HUDEP-2 (cell line): ENCODE measurements at regions not wholly inside any gene's neighbourhood (a gene's known extent, or its start where the extent isn't known, plus 50 kb on each side); places are given as distances from the start of the nearest gene placed in this dataset.

Experiments used
- DNase-seq, 76 experiments: peaks; one replicate each; lab custom pipeline; 2025; ENCODE audit not compliant: unreplicated experiment in 76 of 76; lab: John Stamatoyannopoulos, UW

DNA sequence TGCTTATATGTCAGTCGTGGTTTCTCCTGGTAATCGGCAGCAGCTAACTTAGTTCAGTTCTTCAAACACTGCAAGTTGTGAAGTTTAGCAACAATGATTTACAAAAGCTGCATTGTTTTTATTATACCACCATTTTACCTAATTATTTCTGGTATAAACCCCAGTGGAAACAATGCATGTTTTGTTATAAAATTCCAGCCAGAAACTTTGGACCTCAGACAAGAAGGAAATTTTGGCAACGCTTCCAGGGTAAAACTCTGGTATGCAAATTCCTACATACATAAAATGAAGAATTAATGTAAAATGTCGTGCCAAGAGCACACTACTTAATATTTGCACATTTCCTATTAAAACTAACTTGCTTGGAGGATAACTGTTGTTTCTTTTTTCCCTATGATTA is 277.4 kb upstream of the LYZL1 start:
- no peak for DNase-seq

DNA sequence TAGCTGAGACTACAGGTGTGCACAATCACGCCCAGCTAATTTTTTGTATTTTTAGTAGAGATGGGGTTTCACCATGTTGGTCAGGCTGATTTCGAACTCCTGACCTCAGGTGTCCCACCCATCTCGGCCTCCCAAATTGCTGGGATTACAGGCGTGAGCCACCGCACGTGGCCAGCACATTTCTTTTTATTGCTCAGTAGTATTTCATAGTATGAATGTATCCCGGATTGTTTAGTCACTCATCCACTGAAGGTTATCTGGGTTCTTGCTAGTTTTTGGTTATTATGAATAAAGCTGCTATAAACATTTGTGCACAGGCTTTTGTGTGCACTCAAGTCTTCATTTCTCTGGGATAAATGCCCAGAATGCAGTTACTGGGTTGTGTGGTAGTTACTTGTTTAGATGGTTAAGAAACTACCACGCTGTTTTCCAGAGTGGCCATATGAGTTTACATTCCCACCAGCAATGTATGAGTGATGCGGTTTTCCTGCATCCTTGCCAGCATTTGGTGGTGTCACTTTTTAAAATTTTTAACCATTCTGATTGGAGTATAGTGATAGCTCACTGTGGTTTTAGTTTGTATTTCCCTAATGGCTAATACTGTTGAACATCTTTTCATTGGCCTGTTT is 275.8 kb upstream of the LYZL1 start:
- no peak for DNase-seq

DNA sequence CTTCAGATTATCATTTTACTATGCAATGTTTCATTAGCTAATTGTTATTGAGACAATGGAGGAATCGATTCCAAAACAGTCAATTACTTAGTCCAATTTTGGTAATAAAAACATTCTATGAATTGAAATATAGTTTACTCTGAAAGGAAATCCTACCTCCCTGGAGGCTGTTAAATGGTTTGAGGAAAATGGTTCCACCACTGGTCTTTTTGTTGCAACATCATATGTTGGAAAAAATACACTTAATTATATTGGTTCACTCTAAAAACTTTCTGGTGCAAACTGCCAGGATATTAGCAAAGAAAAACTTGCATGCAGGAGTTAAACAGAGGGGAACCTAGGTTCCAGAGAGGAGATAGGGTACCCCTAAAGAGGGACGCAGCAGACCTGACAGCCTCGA is 267.3 kb upstream of the LYZL1 start:
- DNase-seq = no peak

DNA sequence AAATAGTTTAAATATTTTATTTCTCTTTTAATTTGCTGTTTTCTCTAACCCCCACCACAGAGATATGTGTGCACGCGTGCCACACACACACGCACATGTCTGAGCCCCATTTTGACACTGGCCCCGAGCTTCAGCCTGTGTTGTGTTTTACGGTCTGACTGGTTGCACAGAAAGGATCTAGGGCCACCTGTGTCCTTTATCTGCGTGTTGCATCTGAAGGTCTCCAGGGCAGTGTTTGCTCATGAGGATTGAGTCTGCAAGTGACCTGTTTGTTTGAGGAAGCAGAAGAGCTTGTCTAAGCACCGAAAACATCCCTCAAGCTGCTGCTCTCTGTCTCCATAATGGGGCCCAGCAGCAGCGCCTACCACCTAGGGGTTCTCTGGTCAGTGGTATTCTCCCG is 266.4 kb upstream of the LYZL1 start:
- DNase-seq = no peak

DNA sequence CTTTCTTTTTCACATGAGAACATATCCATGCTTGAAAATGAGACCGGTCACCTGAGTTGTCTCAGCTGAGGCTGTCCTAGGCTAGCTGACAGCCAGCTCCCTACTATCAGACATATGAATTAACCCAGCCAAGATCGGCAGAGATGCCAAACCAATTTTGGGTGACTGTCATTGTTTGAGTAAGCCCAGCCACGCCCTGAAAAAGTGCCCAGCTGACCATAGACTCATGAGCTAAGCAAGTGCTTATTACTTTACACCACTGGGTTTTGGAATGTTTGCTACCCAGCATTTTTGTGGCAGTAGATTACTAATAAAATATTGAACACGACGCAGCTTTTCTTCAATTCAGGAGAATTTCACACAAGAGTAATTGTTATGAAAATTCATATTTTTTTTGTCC is 265.2 kb upstream of the LYZL1 start:
- DNase-seq = no peak

DNA sequence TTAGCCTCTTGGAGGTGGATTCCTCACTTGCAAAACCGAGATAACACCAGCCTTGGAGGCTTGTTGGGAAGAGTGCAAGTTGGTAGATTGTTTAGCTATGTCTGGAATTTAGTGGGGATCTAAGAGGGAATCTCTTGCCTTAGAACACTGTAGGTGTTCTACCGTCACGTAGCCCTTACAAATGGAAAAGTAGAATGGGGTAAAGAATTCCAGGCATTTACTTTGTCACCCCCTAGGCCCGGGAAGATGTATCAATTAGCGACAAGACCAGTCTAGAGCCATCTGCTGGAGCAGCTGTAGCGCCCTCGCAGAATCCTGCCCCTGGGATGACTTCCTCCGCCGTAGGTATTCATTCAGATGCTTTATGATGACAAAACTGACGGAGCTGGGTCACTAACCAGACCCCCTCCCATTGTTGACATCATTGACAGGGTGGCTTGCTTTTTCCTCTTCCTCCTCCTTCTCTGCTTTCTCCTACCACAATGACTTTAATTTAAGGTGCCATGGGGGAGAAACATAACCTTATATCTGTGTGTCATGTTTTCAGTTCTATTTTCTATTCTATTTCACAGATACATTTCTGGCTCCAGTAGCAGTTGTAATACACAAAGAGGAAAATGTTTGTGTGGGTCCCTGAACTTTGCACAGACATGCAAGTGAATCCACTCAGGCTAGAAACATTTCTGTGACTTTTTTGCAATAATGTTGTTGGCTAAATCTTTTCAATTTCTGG is 262.6 kb upstream of the LYZL1 start:
- DNase-seq = no peak

DNA sequence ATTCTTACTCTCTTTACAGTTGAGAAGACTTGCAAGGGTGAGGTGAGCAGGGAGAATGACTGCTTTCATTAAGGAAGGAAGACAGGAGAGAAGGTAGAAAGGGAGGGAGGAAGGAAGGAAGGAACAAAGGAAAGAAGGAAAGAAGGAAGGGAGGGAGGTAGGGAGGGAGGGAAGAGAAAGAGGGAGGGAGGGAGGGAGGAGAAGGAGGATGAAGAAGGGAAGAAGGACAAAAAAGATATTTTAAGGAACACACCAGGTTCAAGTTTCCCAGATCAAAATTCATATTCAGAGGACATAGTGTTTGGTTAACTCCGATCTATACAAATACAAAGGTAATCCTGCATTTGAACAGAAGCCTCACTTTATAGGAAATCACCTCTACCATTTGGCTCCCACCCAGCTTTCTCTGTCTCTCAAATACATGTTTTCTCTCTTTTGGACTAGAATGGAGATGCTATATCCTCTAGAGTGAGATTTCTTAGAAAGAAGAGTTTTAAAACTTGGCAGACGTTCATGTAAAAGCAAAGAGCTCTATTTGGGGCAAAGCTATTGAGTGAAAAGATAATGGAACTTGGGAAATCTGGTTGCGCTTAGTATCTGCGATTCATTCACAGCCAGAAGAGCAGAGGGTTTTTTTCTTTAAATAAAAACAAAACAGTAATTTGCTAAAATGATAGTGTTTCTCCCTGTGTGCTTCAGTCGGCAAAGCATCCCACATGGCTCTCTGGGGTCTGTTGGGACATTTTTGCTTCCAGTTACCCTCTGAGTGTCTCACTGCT is 261.9 kb upstream of the LYZL1 start:
- no peak for DNase-seq

DNA sequence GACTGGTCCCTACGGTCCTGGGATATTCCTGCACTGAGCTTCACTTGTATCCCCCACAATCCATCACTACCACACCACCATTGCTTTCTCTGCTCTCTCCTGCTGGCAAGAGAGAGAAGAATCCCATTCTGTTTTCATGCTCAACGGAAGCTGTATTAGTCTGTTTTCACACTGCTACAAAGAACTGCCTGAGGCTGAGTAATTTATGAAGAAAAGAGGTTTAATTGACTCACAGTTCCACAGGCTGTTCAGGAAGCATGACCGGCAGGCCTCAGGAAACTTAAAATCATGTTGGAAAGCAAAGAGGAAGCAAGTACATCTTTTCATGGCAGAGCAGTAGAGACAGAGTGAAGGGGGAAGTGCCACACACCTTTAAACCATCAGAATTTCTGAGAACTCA is 260.4 kb upstream of the LYZL1 start:
- no peak for DNase-seq

DNA sequence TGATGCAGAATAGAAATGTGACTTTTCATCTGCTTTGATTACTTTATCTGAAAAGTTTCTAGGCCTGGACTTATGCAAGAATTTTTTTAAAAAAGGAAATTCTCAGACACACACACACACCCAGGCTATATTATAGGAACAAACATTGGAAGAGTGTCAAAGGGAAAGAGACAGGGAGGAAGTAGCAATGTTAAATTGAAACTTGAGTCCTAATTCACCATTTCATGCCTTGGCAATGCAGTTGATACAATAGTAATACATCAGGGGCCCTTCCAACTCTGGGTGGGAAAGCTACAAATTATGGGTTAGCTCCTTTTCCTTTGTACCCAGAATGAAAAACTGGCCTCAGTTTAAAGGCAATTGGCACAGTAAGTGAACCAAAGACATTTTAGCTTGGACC is 258.0 kb upstream of the LYZL1 start:
- DNase-seq = no peak

DNA sequence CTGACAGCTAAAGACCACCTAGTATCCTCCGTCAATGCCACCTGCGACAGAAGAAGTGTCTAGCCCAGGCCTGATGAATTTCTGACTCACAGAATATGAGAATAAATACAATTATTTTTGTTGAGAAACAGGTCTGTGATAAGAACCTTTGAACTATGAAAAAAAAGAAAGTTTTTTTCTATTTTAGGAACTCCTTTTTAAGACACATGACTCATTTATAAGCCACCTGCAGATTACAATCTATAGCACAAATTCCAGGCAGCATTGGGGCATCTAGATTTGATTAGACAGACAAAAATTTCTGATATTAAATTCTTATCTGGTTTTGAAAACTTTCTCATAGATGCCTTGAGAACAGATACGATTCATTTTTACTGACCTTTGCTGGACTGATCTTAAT is 256.7 kb upstream of the LYZL1 start:
- no peak for DNase-seq

DNA sequence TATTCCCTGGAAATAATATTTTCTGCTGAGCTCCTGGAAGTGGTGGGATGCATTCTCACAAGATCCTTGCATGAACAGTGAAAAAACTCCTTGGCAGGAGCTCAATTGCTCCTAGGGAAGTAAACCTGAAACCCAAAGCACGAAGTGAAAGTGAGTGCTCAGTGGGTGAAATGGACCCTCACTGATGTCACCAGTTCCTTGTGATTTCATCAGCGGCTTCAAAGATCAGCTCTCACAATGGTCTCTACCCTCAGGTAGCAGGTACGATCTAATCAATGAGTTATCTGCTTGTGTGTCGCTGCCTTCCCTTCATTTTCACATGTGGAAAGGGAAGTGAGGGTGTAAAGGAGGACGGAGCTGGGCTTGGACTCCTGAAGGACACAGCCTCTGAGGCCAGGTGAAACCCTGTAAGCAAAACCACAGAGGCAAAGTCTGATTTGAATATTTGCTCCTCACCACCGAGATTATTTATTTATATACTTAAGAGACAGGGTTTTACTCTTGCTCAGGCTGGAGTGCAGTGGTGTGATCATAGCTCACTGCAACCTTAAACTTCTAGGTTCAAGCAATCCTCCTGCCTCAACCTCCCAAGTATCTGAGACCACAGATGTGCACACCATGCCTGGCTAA is 255.4 kb upstream of the LYZL1 start:
- no peak for DNase-seq

DNA sequence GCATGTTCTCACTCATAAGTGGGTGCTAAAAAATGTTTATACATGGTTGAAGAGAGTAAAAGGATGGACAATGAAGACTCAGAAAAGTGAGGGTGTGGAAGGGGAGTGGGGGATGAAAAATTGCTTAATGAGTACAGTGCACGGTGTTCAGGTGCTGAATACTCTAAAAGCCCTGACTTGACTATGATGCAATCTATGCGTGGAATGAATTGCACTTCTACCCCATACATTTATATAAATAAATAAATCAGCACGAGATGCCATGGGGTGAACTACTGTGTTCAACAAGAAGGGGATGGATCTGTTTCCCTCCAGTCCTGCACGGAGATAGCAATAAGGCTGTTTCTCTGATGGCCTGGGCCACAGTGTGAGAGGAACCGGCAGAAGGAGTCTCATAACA is 254.3 kb upstream of the LYZL1 start:
- no peak for DNase-seq

DNA sequence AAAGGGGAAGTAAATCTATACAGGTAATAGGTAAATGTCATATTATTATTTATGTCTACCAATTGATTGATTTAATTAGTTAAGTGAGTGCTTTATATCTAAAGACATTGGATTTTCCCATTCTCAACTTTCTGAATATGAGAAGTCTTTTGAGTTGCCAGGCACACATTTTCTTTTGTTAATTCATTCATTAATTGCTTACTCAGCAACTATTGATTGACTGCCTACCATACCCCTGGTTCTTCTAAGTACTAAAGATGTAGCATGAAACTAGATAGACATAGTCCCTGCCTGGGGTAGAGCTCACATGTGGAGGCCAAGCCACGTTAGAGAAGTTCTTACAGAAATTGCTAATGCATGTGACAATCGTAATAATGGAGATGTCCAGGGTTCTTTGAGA is 253.1 kb upstream of the LYZL1 start:
- DNase-seq = no peak

DNA sequence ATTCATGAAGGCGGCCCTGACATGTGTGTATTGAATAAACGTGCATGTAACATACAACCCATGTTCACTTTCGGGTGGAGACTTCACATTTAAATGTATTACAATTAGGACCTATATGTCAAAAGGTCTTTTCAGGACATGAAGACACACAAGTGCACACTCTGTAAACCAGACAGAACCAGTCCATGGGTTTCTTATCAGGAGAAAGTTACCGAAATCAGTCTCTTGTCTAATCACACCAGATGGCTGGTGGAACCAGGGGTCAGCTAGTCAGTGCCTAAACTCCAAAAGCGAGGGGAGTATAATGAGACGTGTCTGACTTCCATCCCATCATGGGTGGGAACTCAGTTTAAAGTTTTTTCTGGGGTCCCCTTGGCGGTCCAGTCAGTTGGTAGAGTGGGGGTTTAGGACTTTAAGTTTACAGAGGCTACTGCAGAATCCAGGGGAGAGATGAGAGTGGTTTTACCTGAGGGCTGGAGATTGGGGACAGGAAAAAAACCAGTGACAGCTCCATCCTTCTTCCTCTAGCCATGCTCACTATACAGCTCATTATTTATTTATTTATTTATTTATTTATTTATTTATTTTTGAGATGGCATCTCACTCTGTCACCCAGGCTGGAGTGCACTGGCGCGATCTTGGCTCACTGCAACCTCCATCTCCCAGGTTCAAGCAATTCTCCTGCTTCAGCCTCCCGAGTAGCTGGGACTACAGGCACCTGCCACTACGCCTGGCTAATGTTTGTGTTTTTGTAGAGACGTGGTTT is 251.3 kb upstream of the LYZL1 start:
- no peak for DNase-seq

DNA sequence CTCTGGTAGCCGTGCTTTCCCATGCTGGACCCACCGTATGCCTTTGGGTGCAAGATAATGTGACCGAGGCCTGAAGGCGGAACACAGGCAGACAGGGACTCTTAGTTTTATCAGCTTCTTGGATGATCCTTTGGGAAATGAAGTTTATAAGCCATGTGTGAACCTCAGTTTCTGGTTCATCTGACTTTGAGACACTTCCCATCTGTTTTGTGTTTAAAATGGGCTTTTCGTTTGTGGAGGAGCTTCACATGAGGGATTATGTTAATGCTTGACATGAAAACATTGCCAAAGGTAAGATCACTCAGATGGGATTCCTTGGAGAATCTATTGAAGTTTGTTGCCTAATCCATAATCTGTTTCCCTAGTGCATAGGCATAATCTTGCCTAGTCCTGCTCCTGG is 249.8 kb upstream of the LYZL1 start:
- no peak for DNase-seq

DNA sequence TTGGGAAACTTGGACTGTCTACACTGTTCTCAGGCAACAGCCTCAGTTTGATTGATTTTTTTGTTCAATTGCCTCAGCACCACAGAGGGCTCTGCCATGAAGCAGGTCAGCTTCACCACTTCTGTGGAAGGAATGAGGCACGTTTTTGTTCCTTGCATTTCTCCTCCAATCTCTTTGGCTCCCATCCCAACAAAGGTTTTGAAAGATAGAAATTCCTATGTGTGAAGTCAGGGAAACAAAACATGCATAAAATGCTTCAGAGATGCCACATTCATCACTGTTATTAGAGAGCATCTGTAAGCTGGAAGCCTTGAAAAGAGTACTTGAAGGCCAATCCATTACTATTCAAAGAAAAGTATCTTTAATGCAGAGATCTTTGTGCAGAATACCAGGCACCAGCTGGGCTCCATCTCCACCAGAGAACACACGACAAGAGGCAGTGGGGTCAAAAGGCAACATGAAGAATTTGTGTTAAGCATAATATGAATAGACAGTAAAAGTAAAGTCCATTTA is 249.1 kb upstream of the LYZL1 start:
- no peak for DNase-seq

DNA sequence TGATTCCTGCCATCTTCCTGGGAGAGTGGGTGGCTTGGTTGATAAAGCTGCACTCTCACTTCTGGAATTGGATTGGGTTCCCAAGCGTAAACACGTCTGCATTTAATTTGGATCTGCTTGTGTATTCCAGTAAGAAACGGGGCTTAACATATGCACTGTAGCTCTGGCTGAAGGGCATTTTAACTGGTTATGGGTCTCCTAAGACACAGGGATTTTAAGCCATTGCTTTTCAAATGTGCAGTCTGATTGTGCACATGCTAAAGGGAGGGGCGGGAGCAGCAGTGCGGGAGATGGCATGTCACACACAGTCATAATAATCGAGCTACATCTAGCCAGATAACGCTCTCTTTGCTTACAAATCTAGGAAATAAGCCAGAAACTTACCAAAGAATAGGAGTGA is 247.3 kb upstream of the LYZL1 start:
- no peak for DNase-seq

DNA sequence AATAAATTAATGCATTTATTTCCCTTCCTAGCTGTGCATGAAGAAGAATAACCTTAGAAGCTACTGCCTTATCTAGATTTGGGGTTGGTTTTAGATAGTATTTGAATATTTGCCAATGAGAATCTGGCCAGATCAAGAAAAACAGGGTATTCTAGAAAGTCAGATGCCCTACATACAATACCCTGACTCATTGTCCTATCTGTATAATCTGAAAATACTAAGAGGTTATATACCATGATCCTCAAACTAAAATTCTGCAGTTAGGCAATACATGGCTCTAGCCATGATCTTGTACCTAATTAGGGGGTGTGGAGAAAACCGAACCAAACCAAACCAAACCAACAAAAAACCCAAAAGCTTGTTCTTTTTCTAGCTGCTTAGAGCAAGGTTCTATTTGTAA is 240.4 kb upstream of the LYZL1 start:
- no peak for DNase-seq

DNA sequence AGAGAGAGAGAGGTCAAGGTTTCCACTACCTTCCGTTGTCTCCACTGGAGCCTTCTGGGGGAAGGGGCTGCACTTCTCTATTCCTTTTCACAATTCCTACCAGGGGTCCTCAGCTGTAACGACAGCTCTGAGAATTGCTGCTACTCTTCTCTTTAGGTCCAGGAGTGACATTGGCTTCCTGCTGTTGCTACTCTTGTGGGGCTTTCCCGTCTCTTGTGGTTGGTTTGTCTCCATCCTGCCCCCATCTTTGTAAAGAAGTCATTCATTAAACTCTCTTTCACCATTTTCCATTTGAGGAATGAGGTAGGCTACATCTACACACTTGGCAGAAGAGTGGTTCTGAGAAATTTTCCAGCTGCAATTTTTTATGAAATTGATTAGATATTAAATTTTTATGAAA is 238.8 kb upstream of the LYZL1 start:
- DNase-seq = no peak

DNA sequence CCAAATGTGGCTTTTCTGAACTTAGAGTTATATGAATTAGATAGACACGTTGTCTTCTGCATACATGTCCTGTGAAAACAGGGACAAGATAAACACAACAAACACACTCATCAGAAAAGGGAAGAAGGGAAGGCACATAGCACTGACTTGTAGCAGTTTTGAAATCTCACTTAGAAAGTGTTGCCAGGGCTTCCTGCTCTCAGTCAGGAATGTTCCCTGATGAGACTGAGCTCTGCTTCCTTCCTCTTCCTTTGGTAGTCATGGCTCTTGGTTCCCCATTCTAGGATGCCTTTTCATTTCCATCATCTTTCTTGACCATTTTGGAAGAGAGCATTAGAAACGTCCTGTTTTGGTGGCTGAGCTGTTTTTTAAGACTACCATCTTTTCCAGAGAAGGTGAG is 233.8 kb upstream of the LYZL1 start:
- no peak for DNase-seq

DNA sequence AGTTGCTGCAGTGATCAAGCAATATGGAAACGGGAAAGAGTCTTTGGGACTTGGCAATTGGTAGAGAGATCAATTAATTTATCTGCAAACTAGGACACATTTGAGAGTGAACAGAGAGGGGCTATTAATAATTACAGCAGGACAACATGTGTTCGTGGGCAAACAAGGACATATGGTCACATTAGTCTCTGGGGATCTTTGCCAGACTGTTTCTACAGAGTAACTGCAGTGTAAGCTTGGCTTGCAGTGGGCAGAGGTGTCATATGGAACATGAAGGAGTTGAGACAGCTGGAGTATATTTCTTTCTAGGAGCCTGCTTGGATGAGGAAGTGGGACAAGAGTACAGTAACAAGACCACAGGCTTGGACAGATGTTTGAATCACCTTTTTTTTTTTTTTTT is 232.1 kb upstream of the LYZL1 start:
- DNase-seq = no peak
